Glutamatergic neuron (in vitro differentiated cells): ENCODE measurements at regions not wholly inside any gene's neighbourhood (a gene's known extent, or its start where the extent isn't known, plus 50 kb on each side); places are given as distances from the start of the nearest gene placed in this dataset.

Experiments used
- DNase-seq: peaks from one replicate; pipeline ENCODE4 v3.0.0; 2022
- H3K27ac Mint-ChIP-seq: one replicate; pipeline ENCODE4 v1.8.0; 2020; ENCODE audit warnings: mild to moderate bottlenecking, mixed read lengths, inconsistent platforms; ENCODE audit not compliant: unreplicated experiment
- H3K27me3 Mint-ChIP-seq: one replicate; pipeline ENCODE4 v1.8.0; 2020; ENCODE audit warnings: mild to moderate bottlenecking, moderate library complexity, mixed read lengths, inconsistent platforms; ENCODE audit not compliant: unreplicated experiment
- H3K36me3 Mint-ChIP-seq: one replicate; pipeline ENCODE4 v1.8.0; 2020; ENCODE audit warnings: mild to moderate bottlenecking, mixed read lengths, inconsistent platforms; ENCODE audit not compliant: unreplicated experiment
- H3K4me1 Mint-ChIP-seq: one replicate; pipeline ENCODE4 v1.8.0; 2020; ENCODE audit warnings: mild to moderate bottlenecking, low read depth, mixed read lengths, inconsistent platforms; ENCODE audit not compliant: unreplicated experiment
- H3K4me3 Mint-ChIP-seq: one replicate; pipeline ENCODE4 v1.8.0; 2020; ENCODE audit warnings: mild to moderate bottlenecking, mixed read lengths, inconsistent platforms; ENCODE audit not compliant: unreplicated experiment
- H3K9me3 Mint-ChIP-seq: one replicate; pipeline ENCODE4 v1.8.0; 2020; ENCODE audit warnings: mild to moderate bottlenecking, moderate library complexity, mixed read lengths, inconsistent platforms; ENCODE audit not compliant: unreplicated experiment
- TF ChIP-seq, protein P1 (sequence below): fragments of 200-600 bp; sonication (generic); IDR thresholded peaks from one replicate; pipeline ENCODE4 v1.5.0; 2021; ENCODE audit not compliant: partially characterized antibody, unreplicated experiment

DNA sequence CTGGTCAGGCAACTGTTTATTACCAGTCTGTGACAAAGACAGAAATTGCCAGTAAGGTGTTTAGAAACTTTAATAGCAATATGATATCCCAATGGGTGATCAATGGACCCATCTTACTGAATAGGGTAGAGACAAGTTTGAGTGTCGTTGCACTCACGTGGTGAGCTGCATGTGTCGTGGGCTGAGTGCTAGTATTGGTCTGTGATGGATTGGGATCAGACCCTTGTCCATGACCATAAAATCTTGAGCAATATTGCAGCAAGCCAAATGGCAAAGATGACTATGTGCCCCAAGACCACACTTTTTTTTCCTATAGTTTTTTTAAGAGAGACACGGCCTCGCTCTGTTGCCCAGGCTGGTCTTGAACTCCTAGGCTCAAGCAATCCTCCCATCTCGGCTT is 114.5 kb downstream of the PALM2AKAP2 start:
- no peaks in the 10 kb centered on the region for H3K36me3 Mint-ChIP-seq
- no peaks in the 10 kb centered on the region for H3K27me3 Mint-ChIP-seq
- no peak for DNase-seq
- no peaks in the 10 kb centered on the region for H3K4me1 Mint-ChIP-seq
- H3K27ac Mint-ChIP-seq: no peak overlapping the region
- no peaks in the 10 kb centered on the region for H3K9me3 Mint-ChIP-seq
- TF ChIP-seq, protein P1, sequence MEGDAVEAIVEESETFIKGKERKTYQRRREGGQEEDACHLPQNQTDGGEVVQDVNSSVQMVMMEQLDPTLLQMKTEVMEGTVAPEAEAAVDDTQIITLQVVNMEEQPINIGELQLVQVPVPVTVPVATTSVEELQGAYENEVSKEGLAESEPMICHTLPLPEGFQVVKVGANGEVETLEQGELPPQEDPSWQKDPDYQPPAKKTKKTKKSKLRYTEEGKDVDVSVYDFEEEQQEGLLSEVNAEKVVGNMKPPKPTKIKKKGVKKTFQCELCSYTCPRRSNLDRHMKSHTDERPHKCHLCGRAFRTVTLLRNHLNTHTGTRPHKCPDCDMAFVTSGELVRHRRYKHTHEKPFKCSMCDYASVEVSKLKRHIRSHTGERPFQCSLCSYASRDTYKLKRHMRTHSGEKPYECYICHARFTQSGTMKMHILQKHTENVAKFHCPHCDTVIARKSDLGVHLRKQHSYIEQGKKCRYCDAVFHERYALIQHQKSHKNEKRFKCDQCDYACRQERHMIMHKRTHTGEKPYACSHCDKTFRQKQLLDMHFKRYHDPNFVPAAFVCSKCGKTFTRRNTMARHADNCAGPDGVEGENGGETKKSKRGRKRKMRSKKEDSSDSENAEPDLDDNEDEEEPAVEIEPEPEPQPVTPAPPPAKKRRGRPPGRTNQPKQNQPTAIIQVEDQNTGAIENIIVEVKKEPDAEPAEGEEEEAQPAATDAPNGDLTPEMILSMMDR: no peak
- no peak overlapping the region for H3K4me3 Mint-ChIP-seq

DNA sequence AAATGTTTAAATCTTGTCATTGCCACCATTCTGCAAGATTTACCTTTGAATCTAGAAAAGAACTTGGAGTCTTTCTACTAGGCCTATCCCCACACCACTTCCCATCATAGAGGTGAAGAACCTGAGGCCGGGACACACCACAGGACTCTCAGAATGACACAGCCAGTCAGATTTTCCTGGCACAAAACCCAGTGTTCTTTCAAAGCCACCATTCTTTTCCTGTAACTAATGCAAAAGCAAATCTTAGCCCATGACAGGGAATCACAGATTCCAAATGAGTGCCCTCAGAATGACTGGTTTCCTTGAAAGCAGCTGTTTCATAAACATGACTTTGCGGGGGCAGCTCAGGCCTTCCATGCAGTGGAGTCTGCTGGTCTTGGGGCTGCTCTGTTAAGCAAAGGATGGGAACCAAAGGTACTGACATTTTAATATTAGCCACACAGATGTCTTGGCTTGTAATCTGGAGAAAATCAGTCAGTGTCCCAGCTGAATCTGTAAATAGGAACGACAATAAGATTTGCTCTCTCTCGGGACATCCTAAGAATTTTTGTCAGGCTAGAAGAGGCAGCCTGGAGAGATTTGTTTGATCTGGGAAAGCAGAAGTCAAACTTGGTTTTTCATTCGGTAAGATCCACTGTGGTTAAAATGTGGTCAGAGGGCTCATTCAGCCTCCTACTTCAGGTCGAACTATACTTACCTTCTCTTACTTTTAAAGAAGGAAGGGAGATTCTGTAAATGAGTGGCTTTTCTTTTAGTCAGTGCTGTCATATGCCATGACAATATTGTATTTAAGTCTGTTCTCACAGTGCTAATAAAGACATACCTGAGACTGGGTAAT is 115.1 kb downstream of the PALM2AKAP2 start:
- no peaks in the 10 kb centered on the region for H3K9me3 Mint-ChIP-seq
- no peak overlapping the region for H3K4me3 Mint-ChIP-seq
- no peaks in the 10 kb centered on the region for H3K36me3 Mint-ChIP-seq
- no peak overlapping the region for H3K27ac Mint-ChIP-seq
- no peaks in the 10 kb centered on the region for H3K4me1 Mint-ChIP-seq
- H3K27me3 Mint-ChIP-seq: no peaks in the 10 kb centered on the region
- DNase-seq: no peak
- TF ChIP-seq, protein P1: no peak

DNA sequence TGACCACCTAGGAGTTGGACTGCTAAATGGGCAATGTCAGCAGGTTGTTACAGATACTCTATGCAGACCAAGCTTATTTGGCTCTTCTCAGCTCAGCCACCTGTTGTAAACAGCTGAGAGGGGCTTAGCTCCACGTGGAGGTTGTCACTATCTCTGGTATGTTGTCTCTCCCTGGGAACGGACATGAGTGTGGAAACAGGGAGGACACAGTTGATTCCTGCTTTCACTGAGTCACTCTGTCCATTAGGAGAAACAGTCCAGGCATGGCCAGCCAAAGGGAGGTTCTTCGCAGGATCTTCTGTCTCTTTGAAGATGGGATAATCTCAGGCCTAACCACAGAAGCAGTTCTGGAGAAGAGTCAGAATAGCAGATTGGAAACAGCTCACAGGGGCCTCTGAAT is 121.2 kb downstream of the PALM2AKAP2 start:
- no peak overlapping the region for H3K27ac Mint-ChIP-seq
- H3K4me1 Mint-ChIP-seq: peaks cover 10% of the 10 kb centered on the region
- H3K9me3 Mint-ChIP-seq: no peaks in the 10 kb centered on the region
- H3K4me3 Mint-ChIP-seq: no peak overlapping the region
- H3K27me3 Mint-ChIP-seq: no peaks in the 10 kb centered on the region
- no peaks in the 10 kb centered on the region for H3K36me3 Mint-ChIP-seq
- DNase-seq: no peak
- TF ChIP-seq, protein P1: no peak

DNA sequence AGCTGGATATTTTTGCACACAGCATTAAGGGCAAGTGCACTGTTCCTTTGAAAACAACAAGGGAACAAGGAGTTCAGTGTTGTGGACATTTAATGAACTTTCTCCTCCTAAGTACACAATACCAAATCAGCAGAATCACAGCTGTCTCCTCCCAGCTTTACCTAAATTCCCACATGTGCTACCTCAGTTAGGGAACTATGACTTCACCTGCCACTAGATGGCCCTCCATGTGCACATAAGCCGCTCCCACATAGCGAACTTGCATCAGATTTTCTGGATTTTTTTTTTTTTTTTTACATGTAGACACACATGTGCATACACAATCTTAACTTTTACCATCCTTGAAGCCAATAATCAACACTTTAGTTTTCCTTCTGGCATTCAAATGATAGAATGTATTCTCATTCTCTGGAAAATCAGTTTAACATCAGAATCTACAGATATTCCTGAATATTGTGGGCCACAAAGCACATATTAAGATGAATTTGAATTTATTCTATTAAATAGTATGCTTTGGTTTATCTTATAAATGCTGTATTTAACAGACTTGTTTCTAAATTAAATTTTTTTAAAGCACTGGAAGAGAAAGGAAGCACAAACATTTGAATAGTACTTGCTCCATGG is 123.6 kb downstream of the PALM2AKAP2 start:
- no peak overlapping the region for H3K4me3 Mint-ChIP-seq
- H3K9me3 Mint-ChIP-seq: no peaks in the 10 kb centered on the region
- no peak overlapping the region for H3K27ac Mint-ChIP-seq
- TF ChIP-seq, protein P1: peak; percentile 78
- H3K27me3 Mint-ChIP-seq: no peaks in the 10 kb centered on the region
- H3K4me1 Mint-ChIP-seq: peaks cover 18% of the 10 kb centered on the region
- H3K36me3 Mint-ChIP-seq: no peaks in the 10 kb centered on the region
- peak; percentile 63 for DNase-seq

DNA sequence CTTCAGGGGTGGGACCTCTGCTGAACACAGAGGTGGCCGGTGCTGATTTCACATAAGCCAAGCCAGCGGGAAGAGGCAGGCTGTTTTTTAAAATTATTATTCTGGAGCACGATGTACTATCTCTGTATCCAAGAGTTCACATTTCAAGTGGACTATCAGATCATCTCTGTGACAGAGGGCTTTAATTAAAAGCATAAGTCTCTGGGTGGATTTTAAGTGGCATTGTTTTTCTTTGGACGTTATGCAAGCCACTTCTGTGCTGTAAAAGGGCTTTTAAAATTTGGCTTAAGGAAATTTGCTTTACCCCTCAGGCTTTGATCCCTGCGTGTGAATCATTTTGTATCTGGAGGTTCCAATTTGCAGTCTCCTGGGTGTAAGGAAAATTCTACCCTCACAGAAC is 124.7 kb downstream of the PALM2AKAP2 start:
- DNase-seq: no peak
- H3K4me3 Mint-ChIP-seq: no peak overlapping the region
- H3K36me3 Mint-ChIP-seq: no peaks in the 10 kb centered on the region
- no peaks in the 10 kb centered on the region for H3K9me3 Mint-ChIP-seq
- TF ChIP-seq, protein P1: no peak
- H3K4me1 Mint-ChIP-seq: peaks cover 18% of the 10 kb centered on the region
- H3K27ac Mint-ChIP-seq: no peak overlapping the region
- H3K27me3 Mint-ChIP-seq: no peaks in the 10 kb centered on the region
